HCT116 (cell line): ENCODE measurements at regions not wholly inside any gene's neighbourhood (a gene's known extent, or its start where the extent isn't known, plus 50 kb on each side); places are given as distances from the start of the nearest gene placed in this dataset.

Source experiments
- ATAC-seq: fragments of 200-7000 bp; cut with Tn5 transposase; 2 replicates; pipeline ENCODE4 v1.9.1; 2020; ENCODE audit warnings: mild to moderate bottlenecking, moderate library complexity
- BruUV-seq: library from RNA; stranded (reverse); fragments of 400-500 nt; replicated peaks from 2 replicates; lab custom pipeline; 2021; lab: Mats Ljungman, UMichigan
- CTCF ChIA-PET: fragments of 300-600 bp; sonication (Branson Sonifier 250); formaldehyde crosslinking; loops from one replicate; lab custom pipeline; 2021; ENCODE audit warnings: antibody characterized with exemption; lab: Charles Lee
- POLR2A ChIA-PET: fragments of 300-600, 350-600 bp; sonication (Branson Sonifier 250); formaldehyde crosslinking; loops from one replicate; lab custom pipeline; 2021; ENCODE audit warnings: antibody characterized with exemption; lab: Charles Lee
- RAD21 ChIA-PET, 2 experiments: fragments of 300-600 bp; sonication (Branson Sonifier 250); formaldehyde crosslinking; loops; one replicate each; lab custom pipeline; 2023; ENCODE audit warnings: low total read pairs in 2 of 2; ENCODE audit not compliant: uncharacterized antibody in 2 of 2, unreplicated experiment in 2 of 2, low non-redundant PET in 1 of 2; lab: Charles Lee
- DNase-seq: peaks from one replicate; pipeline ENCODE4 v3.0.0-alpha.2; 2010; ENCODE audit warnings: low read depth, low spot score
- H2AFZ ChIP-seq: fragments of 200-600 bp; shearing (Covaris generic), sonication (generic); 2 replicates; pipeline ENCODE4 v1.6.1; 2017; ENCODE audit warnings: low read depth, mixed run types, mixed read lengths, antibody characterized with exemption, low read length; ENCODE audit not compliant: poor library complexity, severe bottlenecking
- H3K27ac ChIP-seq: 2 replicates; pipeline ENCODE4 v1.5.1; 2012; ENCODE audit warnings: low read depth, low read length
- H3K27me3 ChIP-seq: fragments of 200-600 bp; sonication (generic); 2 replicates; pipeline ENCODE4 v1.6.1; 2016; ENCODE audit warnings: mixed run types, low read length, mixed read lengths; ENCODE audit not compliant: insufficient read depth
- H3K36me3 ChIP-seq, 2 experiments: fragments of 200-500 bp in 1 of 2; fragments of 200-600 bp in 1 of 2; sonication (Bioruptor generic) in 1 of 2; sonication (generic) in 1 of 2; 2 replicates each; pipeline versions ENCODE4 v1.5.1 to v1.6.1; 2014 to 2016; ENCODE audit warnings: low read length in 2 of 2, inconsistent platforms in 1 of 2, mixed read lengths in 1 of 2, mixed run types in 1 of 2; ENCODE audit not compliant: insufficient read depth in 2 of 2, control insufficient read depth in 1 of 2
- H3K4me1 ChIP-seq, 2 experiments: fragments of 200-600 bp in 1 of 2; sonication (generic) in 1 of 2; 2 replicates each; pipeline versions ENCODE4 v1.5.1 to v1.6.1; 2012 to 2017; ENCODE audit warnings: low read length in 2 of 2, inconsistent platforms in 1 of 2, mild to moderate bottlenecking in 1 of 2, mixed read lengths in 1 of 2, mixed run types in 1 of 2, moderate library complexity in 1 of 2; ENCODE audit not compliant: insufficient read depth in 2 of 2, control insufficient read depth in 1 of 2
- H3K4me2 ChIP-seq: fragments of 200-600 bp; sonication (generic); 2 replicates; pipeline ENCODE4 v1.6.1; 2017; ENCODE audit warnings: mixed run types, low read length, mixed read lengths
- H3K4me3 ChIP-seq, 2 experiments: fragments of 200-600 bp in 1 of 2; sonication (generic) in 1 of 2; replicated peaks in 1 of 2; 2 replicates each; pipeline ENCODE4 v1.5.1; 2011 to 2016; ENCODE audit warnings: low read length in 2 of 2, control low read depth in 1 of 2, low read depth in 1 of 2, mild to moderate bottlenecking in 1 of 2, mixed read lengths in 1 of 2, mixed run types in 1 of 2
- H3K79me2 ChIP-seq: fragments of 200-600 bp; sonication (generic); 2 replicates; pipeline ENCODE4 v1.6.1; 2017; ENCODE audit warnings: mild to moderate bottlenecking, mixed run types, low read length, moderate library complexity, mixed read lengths; ENCODE audit not compliant: insufficient read depth
- H3K9ac ChIP-seq: fragments of 200-600 bp; sonication (generic); 2 replicates; pipeline ENCODE4 v1.6.1; 2016; ENCODE audit warnings: low read length, mixed read lengths
- H3K9me2 ChIP-seq: fragments of 200-600 bp; sonication (generic), shearing (Covaris generic); 2 replicates; pipeline ENCODE4 v1.6.1; 2017; ENCODE audit warnings: mixed run types, mild to moderate bottlenecking, moderate library complexity; ENCODE audit not compliant: insufficient read depth
- H3K9me3 ChIP-seq, 2 experiments: fragments of 200-500 bp in 1 of 2; fragments of 200-600 bp in 1 of 2; sonication (Bioruptor generic) in 1 of 2; sonication (generic) in 1 of 2; 2 replicates each; pipeline ENCODE4 v1.6.1; 2014 to 2017; ENCODE audit warnings: low read length in 2 of 2, mixed read lengths in 2 of 2, inconsistent platforms in 1 of 2, low read depth in 1 of 2, mild to moderate bottlenecking in 1 of 2, mixed run types in 1 of 2, moderate library complexity in 1 of 2; ENCODE audit not compliant: control insufficient read depth in 1 of 2, insufficient read depth in 1 of 2
- H4K20me1 ChIP-seq: fragments of 200-600 bp; sonication (generic), shearing (Covaris generic); 2 replicates; pipeline ENCODE4 v1.6.1; 2017; ENCODE audit warnings: mixed run types, mild to moderate bottlenecking, moderate library complexity; ENCODE audit not compliant: insufficient read depth
- CEBPB ChIP-seq: IDR thresholded peaks from 2 replicates; pipeline ENCODE4 v1.6.1; 2012; ENCODE audit warnings: low read depth
- EGR1 ChIP-seq: IDR thresholded peaks from 2 replicates; pipeline ENCODE4 v1.6.1; 2012; ENCODE audit warnings: low read depth
- ELF1 ChIP-seq: IDR thresholded peaks from 2 replicates; pipeline ENCODE4 v1.6.1; 2012; ENCODE audit warnings: low read depth, borderline replicate concordance
- EZH2phosphoT487 ChIP-seq: fragments of 200-600 bp; IDR thresholded peaks from 2 replicates; pipeline ENCODE4 v1.6.1; 2018; ENCODE audit warnings: antibody characterized with exemption, borderline replicate concordance
- FOSL1 ChIP-seq: IDR thresholded peaks from 2 replicates; pipeline ENCODE4 v1.6.1; 2012; ENCODE audit warnings: low read depth
- MAX ChIP-seq: IDR thresholded peaks from 2 replicates; pipeline ENCODE4 v1.6.1; 2012
- POLR2A ChIP-seq: IDR thresholded peaks from 2 replicates; pipeline ENCODE4 v1.7.0; 2011; ENCODE audit warnings: borderline replicate concordance; ENCODE audit not compliant: insufficient read depth, insufficient read length; ENCODE audit errors: extremely low read depth
- POLR2AphosphoS5 ChIP-seq: IDR thresholded peaks from 2 replicates; pipeline ENCODE4 v1.6.1; 2011; ENCODE audit warnings: mild to moderate bottlenecking, low read depth, low read length, moderate library complexity
- SIN3A ChIP-seq: IDR thresholded peaks from 2 replicates; pipeline ENCODE4 v1.6.1; 2012; ENCODE audit warnings: low read depth
- TCF7L2 ChIP-seq: IDR thresholded peaks from 2 replicates; pipeline ENCODE4 v1.7.0; 2011; ENCODE audit warnings: borderline replicate concordance, inconsistent platforms; ENCODE audit not compliant: insufficient read depth, insufficient read length; ENCODE audit errors: extremely low read depth
- YY1 ChIP-seq: IDR thresholded peaks from 2 replicates; pipeline ENCODE4 v1.6.1; 2011; ENCODE audit warnings: low read length, low read depth, moderate library complexity, mild to moderate bottlenecking; ENCODE audit not compliant: insufficient replicate concordance; ENCODE audit errors: extremely low read depth
- ZBTB33 ChIP-seq: IDR thresholded peaks from 2 replicates; pipeline ENCODE4 v1.6.1; 2011; ENCODE audit warnings: mild to moderate bottlenecking, low read length, moderate library complexity; ENCODE audit not compliant: insufficient replicate concordance; ENCODE audit errors: extremely low read depth
- ZNF274 ChIP-seq: fragments of 200-500 bp; sonication (Bioruptor generic); IDR thresholded peaks from 2 replicates; pipeline ENCODE4 v1.6.1; 2014; ENCODE audit warnings: mild to moderate bottlenecking, low read depth, low read length, inconsistent platforms
- intact Hi-C: fragments of 100-400 bp; cut with micrococcal nuclease; formaldehyde crosslinking; loops from 2 replicates; pipeline ENCODE4 v1.10.0; 2022

GRCh38 chr13:86282442-86282841, 483.2 kb upstream of the SLITRK6 start:
- Histone ChIP-seq H3K4me3 (no peak overlapping the region), H3K27me3 (no peaks in the 10 kb centered on the region), H3K27ac (no peak overlapping the region), H3K9me3 (no peaks in the 10 kb centered on the region), H3K4me2 (no peak overlapping the region), H3K9ac (no peak overlapping the region), H4K20me1 (no peaks in the 10 kb centered on the region), H3K4me1 (no peaks in the 10 kb centered on the region), H2AFZ (no peak overlapping the region), H3K36me3 (no peaks in the 10 kb centered on the region), H3K9me2 (no peaks in the 10 kb centered on the region), H3K79me2 (no peaks in the 10 kb centered on the region)
- DNase-seq (no peak), ATAC-seq (no peak)
- no peak for TF ChIP-seq POLR2AphosphoS5
- TF ChIP-seq TCF7L2 = peak; percentile 30
- ChIA-PET POLR2A (no interaction called here), CTCF (no interaction called here), RAD21 (no interaction called here)
- intact Hi-C loops = no loop called here
- BruUV-seq = no TSS peak

- BruUV-seq = no TSS peak
- POLR2A ChIA-PET = no interaction called here
- Histone ChIP-seq H3K27ac (no peak overlapping the region), H3K4me2 (no peak overlapping the region), H3K4me1 (no peaks in the 10 kb centered on the region), H3K9me2 (no peaks in the 10 kb centered on the region), H3K4me3 (no peak overlapping the region), H3K9ac (no peak overlapping the region), H3K9me3 (no peaks in the 10 kb centered on the region), H3K36me3 (no peaks in the 10 kb centered on the region), H4K20me1 (no peaks in the 10 kb centered on the region), H2AFZ (no peak overlapping the region)
- intact Hi-C loops = no loop called here
- ATAC-seq = no peak
- RAD21 ChIA-PET = no interaction called here
- CTCF ChIA-PET = no interaction called here
- no peak for TF ChIP-seq POLR2AphosphoS5
- TF ChIP-seq, all 23 proteins: peak for 0
- no peak for DNase-seq
- no peaks in the 10 kb centered on the region for H3K27me3 ChIP-seq
- no peaks in the 10 kb centered on the region for H3K79me2 ChIP-seq
Measured at GRCh38 chr13:86283031-86283430, 483.8 kb upstream of the SLITRK6 start.

GRCh38 chr13:86298725-86299124, 499.5 kb upstream of the SLITRK6 start:
- ChIA-PET POLR2A (no interaction called here), RAD21 (no interaction called here), CTCF (no interaction called here)
- H3K4me2 ChIP-seq = no peak overlapping the region
- no peaks in the 10 kb centered on the region for H3K27me3 ChIP-seq
- no TSS peak for BruUV-seq
- H2AFZ ChIP-seq = no peak overlapping the region
- no peaks in the 10 kb centered on the region for H3K4me1 ChIP-seq
- ATAC-seq (no peak), DNase-seq (no peak)
- no peak overlapping the region for H3K4me3 ChIP-seq
- H3K9me3 ChIP-seq = no peaks in the 10 kb centered on the region
- H3K27ac ChIP-seq = no peak overlapping the region
- no peaks in the 10 kb centered on the region for H3K9me2 ChIP-seq
- no peak overlapping the region for H3K9ac ChIP-seq
- intact Hi-C loops = no loop called here
- H3K36me3 ChIP-seq = no peaks in the 10 kb centered on the region
- no peaks in the 10 kb centered on the region for H4K20me1 ChIP-seq
- H3K79me2 ChIP-seq = no peaks in the 10 kb centered on the region
- TF ChIP-seq ELF1 = no peak
- no peak for TF ChIP-seq SIN3A
- TF ChIP-seq ZBTB33 = no peak
- no peak for TF ChIP-seq FOSL1
- no peak for TF ChIP-seq POLR2A
- no peak for TF ChIP-seq TCF7L2
- no peak for TF ChIP-seq MAX
- no peak for TF ChIP-seq YY1
- TF ChIP-seq EZH2phosphoT487 = no peak
- TF ChIP-seq ZNF274 = no peak
- TF ChIP-seq CEBPB = no peak
- TF ChIP-seq EGR1 = no peak
